Panc1 (cell line): ENCODE measurements at regions not wholly inside any gene's neighbourhood (a gene's known extent, or its start where the extent isn't known, plus 50 kb on each side); places are given as distances from the start of the nearest gene placed in this dataset.

ENCODE experiments used
- ATAC-seq: fragments of 200-7000 bp; cut with Tn5 transposase; 2 replicates; pipeline ENCODE4 v1.9.1; 2020; ENCODE audit warnings: mild to moderate bottlenecking, moderate library complexity
- BruUV-seq: library from RNA; stranded (reverse); fragments of 400-500 nt; replicated peaks from 2 replicates; lab custom pipeline; 2021; lab: Mats Ljungman, UMichigan
- CTCF ChIA-PET: fragments of 300-600 bp; sonication (Branson Sonifier 250); formaldehyde crosslinking; loops from one replicate; lab custom pipeline; 2022; ENCODE audit warnings: antibody characterized with exemption; lab: Charles Lee
- POLR2A ChIA-PET: fragments of 300-600 bp; sonication (Branson Sonifier 250); formaldehyde crosslinking; loops from one replicate; lab custom pipeline; 2022; ENCODE audit warnings: antibody characterized with exemption; lab: Charles Lee
- DNase-seq: peaks from one replicate; pipeline ENCODE4 v3.0.0-alpha.2; 2010; ENCODE audit warnings: low read depth, low spot score
- H3K27ac ChIP-seq: 2 replicates; pipeline ENCODE4 v1.5.1; 2011; ENCODE audit warnings: mild to moderate bottlenecking, low read length, inconsistent platforms
- H3K27me3 ChIP-seq: fragments of 200-500 bp; sonication (Bioruptor generic); 2 replicates; pipeline ENCODE4 v1.6.0; 2014; ENCODE audit warnings: low read length, inconsistent platforms; ENCODE audit not compliant: control insufficient read depth, insufficient read depth
- H3K36me3 ChIP-seq: fragments of 200-500 bp; sonication (Bioruptor generic); 2 replicates; pipeline ENCODE4 v1.5.1; 2014; ENCODE audit warnings: inconsistent platforms, mild to moderate bottlenecking, low read length, moderate library complexity; ENCODE audit not compliant: control insufficient read depth, insufficient read depth
- H3K4me1 ChIP-seq: 2 replicates; pipeline ENCODE4 v1.5.1; 2011; ENCODE audit warnings: inconsistent platforms, mild to moderate bottlenecking, low read length, moderate library complexity; ENCODE audit not compliant: control insufficient read depth, insufficient read depth
- H3K4me3 ChIP-seq, 2 experiments: 2 replicates each; pipeline ENCODE4 v1.5.1; 2011 to 2012; ENCODE audit warnings: low read depth in 2 of 2, low read length in 2 of 2, mild to moderate bottlenecking in 2 of 2, inconsistent platforms in 1 of 2, moderate library complexity in 1 of 2
- H3K9me3 ChIP-seq: fragments of 200-500 bp; sonication (Bioruptor generic); 2 replicates; pipeline ENCODE4 v1.5.1; 2014; ENCODE audit warnings: low read depth, mild to moderate bottlenecking, inconsistent platforms, low read length, moderate library complexity; ENCODE audit not compliant: control insufficient read depth, insufficient read depth
- CTCF ChIP-seq: fragments of 450-650 bp; IDR thresholded peaks from 2 replicates; pipeline ENCODE4 v1.5.1; 2017; ENCODE audit warnings: mild to moderate bottlenecking
- POLR2AphosphoS5 ChIP-seq: IDR thresholded peaks from 2 replicates; pipeline ENCODE4 v1.6.1; 2012; ENCODE audit warnings: mild to moderate bottlenecking, low read depth, low read length, moderate library complexity
- SIN3A ChIP-seq: IDR thresholded peaks from 2 replicates; pipeline ENCODE4 v1.6.1; 2012; ENCODE audit warnings: low read depth, mild to moderate bottlenecking, low read length, moderate library complexity, borderline replicate concordance; ENCODE audit not compliant: insufficient read depth
- TCF7L2 ChIP-seq: IDR thresholded peaks from 2 replicates; pipeline ENCODE4 v1.6.1; 2011; ENCODE audit warnings: mild to moderate bottlenecking, low read depth, low read length, inconsistent platforms
- in situ Hi-C: cut with HindIII; loops from 2 replicates; pipeline ENCODE4 v1.10.0; 2016; ENCODE audit warnings: low sequenced_read_pairs, low pct_unique_long_range_greater_than_20kb
- intact Hi-C: fragments of 100-400 bp; cut with micrococcal nuclease; formaldehyde crosslinking; loops from one replicate; pipeline ENCODE4 v1.10.0; 2022; ENCODE audit not compliant: unreplicated experiment
- TF ChIP-seq, protein P1 (sequence below), 2 experiments: IDR thresholded peaks; 2 replicates each; pipeline ENCODE4 v1.6.1; 2011 to 2012; ENCODE audit warnings: low read depth in 2 of 2, control low read depth in 1 of 2, low read length in 1 of 2, mild to moderate bottlenecking in 1 of 2, moderate library complexity in 1 of 2; ENCODE audit not compliant: insufficient read depth in 1 of 2

- in situ Hi-C loops: no loop called here
- Histone ChIP-seq H3K4me1 (no peaks in the 10 kb centered on the region), H3K4me3 (no peak overlapping the region), H3K27me3 (no peaks in the 10 kb centered on the region), H3K27ac (no peak overlapping the region), H3K9me3 (no peaks in the 10 kb centered on the region), H3K36me3 (no peaks in the 10 kb centered on the region)
- no TSS peak for BruUV-seq
- no peak for ATAC-seq
- ChIA-PET POLR2A (no interaction called here), CTCF (no interaction called here)
- intact Hi-C loops: no loop called here
- TF ChIP-seq POLR2AphosphoS5 (no peak), CTCF (no peak), TCF7L2 (no peak), SIN3A (no peak)
- TF ChIP-seq, protein P1, sequence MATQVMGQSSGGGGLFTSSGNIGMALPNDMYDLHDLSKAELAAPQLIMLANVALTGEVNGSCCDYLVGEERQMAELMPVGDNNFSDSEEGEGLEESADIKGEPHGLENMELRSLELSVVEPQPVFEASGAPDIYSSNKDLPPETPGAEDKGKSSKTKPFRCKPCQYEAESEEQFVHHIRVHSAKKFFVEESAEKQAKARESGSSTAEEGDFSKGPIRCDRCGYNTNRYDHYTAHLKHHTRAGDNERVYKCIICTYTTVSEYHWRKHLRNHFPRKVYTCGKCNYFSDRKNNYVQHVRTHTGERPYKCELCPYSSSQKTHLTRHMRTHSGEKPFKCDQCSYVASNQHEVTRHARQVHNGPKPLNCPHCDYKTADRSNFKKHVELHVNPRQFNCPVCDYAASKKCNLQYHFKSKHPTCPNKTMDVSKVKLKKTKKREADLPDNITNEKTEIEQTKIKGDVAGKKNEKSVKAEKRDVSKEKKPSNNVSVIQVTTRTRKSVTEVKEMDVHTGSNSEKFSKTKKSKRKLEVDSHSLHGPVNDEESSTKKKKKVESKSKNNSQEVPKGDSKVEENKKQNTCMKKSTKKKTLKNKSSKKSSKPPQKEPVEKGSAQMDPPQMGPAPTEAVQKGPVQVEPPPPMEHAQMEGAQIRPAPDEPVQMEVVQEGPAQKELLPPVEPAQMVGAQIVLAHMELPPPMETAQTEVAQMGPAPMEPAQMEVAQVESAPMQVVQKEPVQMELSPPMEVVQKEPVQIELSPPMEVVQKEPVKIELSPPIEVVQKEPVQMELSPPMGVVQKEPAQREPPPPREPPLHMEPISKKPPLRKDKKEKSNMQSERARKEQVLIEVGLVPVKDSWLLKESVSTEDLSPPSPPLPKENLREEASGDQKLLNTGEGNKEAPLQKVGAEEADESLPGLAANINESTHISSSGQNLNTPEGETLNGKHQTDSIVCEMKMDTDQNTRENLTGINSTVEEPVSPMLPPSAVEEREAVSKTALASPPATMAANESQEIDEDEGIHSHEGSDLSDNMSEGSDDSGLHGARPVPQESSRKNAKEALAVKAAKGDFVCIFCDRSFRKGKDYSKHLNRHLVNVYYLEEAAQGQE (IDR thresholded peaks at IDR 0.05; ENCODE audit: insufficient read depth in 1 of 2, low read depth in 2 of 2, low read length in 1 of 2): no peak
- no peak for DNase-seq
These were observed 106.5 kb upstream of the FAM9A start for GRCh38 chrX:8907688-8908087.

- H3K27me3 ChIP-seq: no peaks in the 10 kb centered on the region
- H3K9me3 ChIP-seq: no peaks in the 10 kb centered on the region
- no peak overlapping the region for H3K4me3 ChIP-seq
- POLR2A ChIA-PET: no interaction called here
- no peaks in the 10 kb centered on the region for H3K4me1 ChIP-seq
- H3K36me3 ChIP-seq: no peaks in the 10 kb centered on the region
- no peak for ATAC-seq
- H3K27ac ChIP-seq: no peak overlapping the region
- TF ChIP-seq SIN3A (no peak), CTCF (no peak), TCF7L2 (no peak), POLR2AphosphoS5 (no peak)
- TF ChIP-seq, protein P1 (IDR thresholded peaks at IDR 0.05; ENCODE audit: insufficient read depth in 1 of 2, low read depth in 2 of 2, low read length in 1 of 2): no peak
- intact Hi-C loops (no loop called here), in situ Hi-C loops (no loop called here)
- BruUV-seq: no TSS peak
- CTCF ChIA-PET: no interaction called here
- no peak for DNase-seq
These were observed 105.2 kb upstream of the FAM9A start for GRCh38 chrX:8906299-8906938.
